GM21619 (cell line): ENCODE measurements at regions not wholly inside any gene's neighbourhood (a gene's known extent, or its start where the extent isn't known, plus 50 kb on each side); places are given as distances from the start of the nearest gene placed in this dataset.

Experiments
- ATAC-seq: cut with Tn5 transposase; IDR thresholded peaks from one replicate; pipeline ENCODE4 v1.9.1; 2021; ENCODE audit not compliant: unreplicated experiment

GRCh38 chrX:131764216-131764615 lies 220.3 kb downstream of the OR13H1 start:
- no peak for ATAC-seq

DNA sequence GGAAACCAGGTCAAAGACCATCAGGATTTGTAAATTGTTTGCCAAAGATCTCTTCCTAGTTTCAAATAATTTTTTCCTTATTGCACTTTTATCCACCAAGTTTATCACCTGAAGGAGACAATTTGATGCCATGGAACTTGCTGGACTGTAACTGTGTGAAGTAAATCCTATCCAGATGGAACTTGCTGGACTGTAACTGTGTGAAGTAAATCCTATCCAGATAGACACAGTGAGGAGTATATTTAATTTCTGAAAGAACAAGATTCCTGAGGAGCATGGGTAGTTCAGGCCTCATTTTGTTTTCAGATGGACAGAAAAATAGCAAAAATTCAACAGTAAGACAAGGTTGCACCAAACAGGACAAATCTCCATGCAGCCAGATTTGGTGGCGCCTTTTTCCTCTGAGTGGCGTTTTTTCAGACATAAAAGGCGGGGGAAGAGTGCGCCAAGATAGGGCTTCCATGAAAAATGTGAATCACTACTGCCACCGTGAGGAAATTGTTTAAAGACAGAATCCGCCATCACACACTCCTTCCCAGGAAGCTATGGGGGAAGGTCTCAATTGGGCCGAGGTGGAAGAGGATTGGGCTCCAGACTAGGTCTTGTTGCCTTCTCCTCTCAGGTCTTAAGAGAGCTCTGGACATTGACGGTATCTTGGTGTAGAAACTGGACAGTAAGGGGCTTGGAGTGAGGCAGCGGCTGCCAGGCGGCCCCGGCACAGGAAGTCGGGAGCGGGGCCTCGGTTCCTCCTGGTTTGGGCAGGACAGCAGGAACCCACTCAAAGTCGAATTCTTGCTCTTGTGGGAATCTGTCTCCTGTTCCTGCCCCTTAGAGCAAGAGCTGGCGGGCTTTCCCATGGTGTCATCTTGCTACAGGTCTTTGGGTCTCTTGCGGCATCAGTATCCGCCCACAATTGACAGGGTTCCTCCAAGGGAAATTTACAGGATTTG lies 234.7 kb downstream of the OR13H1 start:
- no peak for ATAC-seq

DNA sequence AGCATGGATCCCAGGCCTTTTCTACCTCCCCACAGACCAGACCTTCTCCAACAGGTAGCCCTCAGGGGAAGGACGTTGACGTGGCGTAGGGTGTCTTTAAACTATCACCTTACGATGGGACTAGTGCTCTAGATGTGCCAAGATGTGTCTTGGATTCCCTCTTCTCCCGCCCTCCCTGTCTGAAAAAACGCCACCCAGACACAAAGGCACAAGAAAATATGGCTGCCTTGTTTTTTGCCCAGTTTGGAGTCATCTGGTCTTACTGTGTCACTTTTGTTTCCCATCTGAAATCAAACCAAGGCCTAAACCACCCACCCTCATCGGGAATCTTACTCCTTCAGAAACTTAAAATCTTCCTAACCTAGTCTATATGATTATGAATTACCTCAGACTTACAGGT lies 235.4 kb downstream of the OR13H1 start:
- ATAC-seq = no peak

GRCh38 chrX:131779741-131780140 lies 235.9 kb downstream of the OR13H1 start:
- no peak for ATAC-seq

GRCh38 chrX:131782646-131783045 lies 238.8 kb downstream of the OR13H1 start:
- no peak for ATAC-seq

DNA sequence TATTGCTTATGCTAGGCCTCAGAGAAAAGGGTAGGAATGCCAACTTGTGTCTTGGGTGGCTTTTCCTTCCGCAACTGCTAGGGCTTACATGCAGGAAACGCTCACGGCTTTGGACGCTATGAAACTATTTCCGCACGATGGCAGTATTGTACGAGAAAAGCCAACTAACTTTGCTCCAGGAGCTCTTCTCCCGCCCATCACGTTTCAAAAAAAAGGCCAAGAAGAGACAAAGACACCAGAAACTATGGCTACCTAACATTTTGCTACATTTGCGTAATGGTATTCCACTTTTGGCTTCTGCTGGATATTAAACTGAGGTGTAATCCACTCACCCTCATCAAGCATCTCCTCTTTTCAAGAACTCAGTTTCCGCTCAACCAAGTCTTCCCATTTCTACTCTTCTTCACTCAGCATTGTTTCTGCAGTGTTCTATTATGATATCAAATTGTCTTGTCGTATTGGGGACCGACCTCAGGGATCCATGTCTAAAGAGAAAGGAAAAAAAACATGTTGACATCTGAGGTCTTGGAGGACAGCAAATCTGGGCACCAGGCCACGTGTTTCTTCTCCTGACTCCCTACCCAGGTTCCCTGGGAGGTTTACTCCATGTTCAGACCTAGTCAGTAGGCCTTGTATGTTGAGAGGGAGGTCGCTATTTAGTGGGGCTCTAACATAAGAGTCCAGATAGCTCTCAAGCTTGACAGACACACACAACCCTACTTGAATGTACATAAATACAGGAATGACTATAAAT lies 239.4 kb upstream of the STK26 start:
- no peak for ATAC-seq

DNA sequence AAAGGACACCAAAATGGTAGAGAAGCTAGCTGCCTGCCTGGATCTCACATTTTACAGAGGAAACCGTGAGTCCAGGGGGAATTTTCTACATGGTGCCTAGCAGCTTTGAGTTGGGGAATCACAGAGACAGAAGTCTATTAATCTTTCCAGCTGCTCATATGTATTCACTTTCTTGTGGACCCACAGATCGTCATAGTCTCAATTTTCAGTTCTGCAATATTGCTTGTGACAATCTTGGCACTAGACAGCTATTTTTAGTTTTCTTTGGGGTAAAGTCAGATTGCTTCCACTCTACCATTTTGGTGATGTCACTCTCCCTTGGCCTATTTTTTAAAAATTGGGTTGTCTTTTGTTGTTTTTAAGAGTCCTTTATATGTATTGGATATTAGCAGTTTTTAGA lies 233.4 kb upstream of the STK26 start:
- no peak for ATAC-seq

GRCh38 chrX:131791608-131792355 lies 231.3 kb upstream of the STK26 start:
- no peak for ATAC-seq

- no peak for ATAC-seq
Observed at GRCh38 chrX:131792356-131792749, 230.7 kb upstream of the STK26 start.

DNA sequence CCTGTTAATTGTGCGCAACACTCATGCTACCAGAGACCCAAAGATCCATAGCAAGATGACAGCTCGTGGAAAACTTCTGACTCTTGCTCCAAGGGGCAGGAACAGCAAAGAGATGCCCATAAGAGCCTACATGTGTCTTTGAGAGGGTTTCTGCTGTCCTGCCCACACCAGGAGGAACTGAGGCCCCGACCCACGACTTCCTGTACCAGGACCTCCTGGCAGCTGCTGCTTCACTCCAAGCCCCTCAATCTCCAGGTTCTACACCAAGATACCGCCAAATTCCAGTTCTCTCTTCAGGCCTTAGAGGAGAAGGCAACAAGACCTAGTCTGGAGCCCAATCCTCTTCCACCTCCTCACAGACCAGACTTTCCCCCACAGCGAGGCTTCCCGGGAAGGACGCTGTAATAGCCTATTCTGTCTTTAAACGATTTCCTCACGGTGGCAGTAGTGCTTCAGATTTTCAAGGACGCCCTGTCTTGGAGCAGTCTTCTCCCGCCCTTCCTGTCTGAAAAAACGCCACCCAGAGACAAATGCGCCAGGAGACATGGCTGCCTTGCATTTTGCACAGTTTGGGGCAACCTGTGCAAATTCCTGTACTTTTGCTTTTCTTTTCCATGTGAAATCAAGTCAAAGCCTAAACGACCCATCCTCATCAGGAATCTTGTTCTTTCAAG lies 230.2 kb upstream of the STK26 start:
- ATAC-seq = no peak

GRCh38 chrX:131795442-131796229 lies 227.5 kb upstream of the STK26 start:
- ATAC-seq = no peak

DNA sequence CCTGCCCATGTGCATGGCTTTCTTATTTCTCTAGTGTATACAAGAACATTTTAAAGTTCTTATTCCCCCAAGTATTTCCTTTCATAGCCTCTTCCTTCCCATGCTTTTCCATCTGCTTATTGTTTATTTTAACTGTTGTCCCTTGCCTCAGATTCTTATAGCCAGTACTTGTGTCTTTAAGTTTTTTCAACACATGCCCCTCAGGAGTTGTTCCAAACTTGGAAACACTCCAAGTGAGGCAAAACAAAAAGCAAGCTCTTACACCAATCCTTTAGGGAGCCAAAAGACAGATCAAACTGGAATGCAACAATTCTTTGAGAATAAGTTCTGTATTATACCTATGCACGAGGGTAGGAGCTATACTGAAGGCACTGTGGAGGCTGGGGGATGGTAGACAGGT lies 222.0 kb upstream of the STK26 start:
- no peak for ATAC-seq

- no peak for ATAC-seq
Observed at GRCh38 chrX:131801911-131802310, 221.2 kb upstream of the STK26 start.

GRCh38 chrX:131802836-131803626 lies 220.1 kb upstream of the STK26 start:
- no peak for ATAC-seq

- peak; percentile 84 for ATAC-seq
Observed at GRCh38 chrX:131812847-131813825, 210.0 kb upstream of the STK26 start.

DNA sequence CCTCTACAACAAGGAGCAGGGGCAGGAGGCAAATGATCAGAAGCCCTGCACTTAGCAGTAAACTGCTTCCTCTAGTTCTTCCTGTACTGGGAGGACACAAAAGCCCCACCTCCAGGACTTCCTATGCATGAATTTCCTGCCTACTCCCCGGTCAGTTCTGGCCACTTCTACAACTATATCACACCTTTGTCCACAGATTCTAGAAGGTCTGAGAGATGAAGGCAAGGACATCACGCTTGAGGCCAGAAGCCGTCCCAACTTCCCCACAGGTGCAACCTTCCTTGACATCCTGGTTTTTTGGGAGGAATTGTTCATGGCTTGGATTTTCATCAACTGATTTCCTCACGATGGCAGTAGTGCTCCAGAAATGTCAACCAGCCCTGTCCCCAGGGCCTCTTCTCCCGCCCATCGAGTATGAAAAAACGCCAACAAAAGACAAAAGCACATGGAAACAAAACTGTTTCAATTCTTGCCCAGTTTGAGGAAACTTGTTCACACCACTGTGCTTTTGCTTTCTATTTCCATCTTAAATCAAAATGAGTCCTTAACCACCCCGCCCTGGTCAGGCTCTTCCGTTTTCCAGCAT lies 206.5 kb upstream of the STK26 start:
- ATAC-seq = peak; percentile 64

- ATAC-seq = no peak
Observed at GRCh38 chrX:131818297-131818936, 204.7 kb upstream of the STK26 start.
